GM23338 (cell line): ENCODE measurements at regions not wholly inside any gene's neighbourhood (a gene's known extent, or its start where the extent isn't known, plus 50 kb on each side); places are given as distances from the start of the nearest gene placed in this dataset.

Experiments used
- CTCF ChIP-seq, 2 experiments: fragments of 200-600 bp in 1 of 2; sonication (generic) in 1 of 2; conservative IDR thresholded peaks; 2 replicates each; pipeline versions ENCODE4 v1.5.1 to v1.6.1; 2016 to 2017; ENCODE audit warnings: antibody characterized with exemption in 2 of 2, low read depth in 2 of 2, mild to moderate bottlenecking in 2 of 2, moderate library complexity in 1 of 2
- EZH2phosphoT487 ChIP-seq: fragments of 200-600 bp; sonication (generic); IDR thresholded peaks from one replicate; pipeline ENCODE4 v1.8.1; 2018; ENCODE audit warnings: antibody characterized with exemption; ENCODE audit not compliant: unreplicated experiment
- ZNF114 ChIP-seq: fragments of 250-450 bp; sonication (Bioruptor Pico); IDR thresholded peaks from 2 replicates; pipeline ENCODE4 v1.5.0; 2020; ENCODE audit warnings: mild to moderate bottlenecking, moderate library complexity

GRCh38 chr1:219367496-219367895 is 193.8 kb downstream of the LYPLAL1 start:
- TF ChIP-seq CTCF (conservative IDR thresholded peaks at IDR 0.05; ENCODE audit: low read depth in 2 of 2): no peak
- TF ChIP-seq EZH2phosphoT487: no peak
- no peak for TF ChIP-seq ZNF114 (CRISPR knock-in tag)
